BLaER1 treated with 17β-estradiol and CSF1 and Interleukin-3, amounts not matched to agents 10 nM and 100 nM (cell line): ENCODE measurements at regions not wholly inside any gene's neighbourhood (a gene's known extent, or its start where the extent isn't known, plus 50 kb on each side); places are given as distances from the start of the nearest gene placed in this dataset.

ENCODE experiments used
- H3K27ac ChIP-seq, 11 experiments: shearing (Covaris generic); formaldehyde crosslinking; 2 replicates each; pipeline ENCODE4 v1.8.1; 2022
- H3K27me3 ChIP-seq, 11 experiments: shearing (Covaris generic); formaldehyde crosslinking; 2 replicates each; pipeline ENCODE4 v1.8.1; 2022
- H3K36me3 ChIP-seq, 11 experiments: shearing (Covaris generic); formaldehyde crosslinking; 2 replicates each; pipeline ENCODE4 v1.8.1; 2022
- H3K4me1 ChIP-seq, 10 experiments: shearing (Covaris generic); formaldehyde crosslinking; 2 replicates each; pipeline ENCODE4 v1.8.1; 2022
- H3K4me2 ChIP-seq, 11 experiments: shearing (Covaris generic); formaldehyde crosslinking; 2 replicates each; pipeline ENCODE4 v1.8.1; 2022
- H3K4me3 ChIP-seq, 10 experiments: shearing (Covaris generic); formaldehyde crosslinking; 2 replicates each; pipeline ENCODE4 v1.8.1; 2022
- H3K9ac ChIP-seq, 11 experiments: shearing (Covaris generic); formaldehyde crosslinking; 2 replicates each; pipeline ENCODE4 v1.8.1; 2022
- H3K9me3 ChIP-seq, 11 experiments: shearing (Covaris generic); formaldehyde crosslinking; replicated peaks in 1 of 11; 2 replicates each; pipeline ENCODE4 v1.8.1; 2022
- H4K20me1 ChIP-seq, 11 experiments: shearing (Covaris generic); formaldehyde crosslinking; 2 replicates each; pipeline ENCODE4 v1.8.1; 2022
- Cebpa-rat ChIP-seq, 11 experiments: shearing (Covaris generic); IDR thresholded peaks; 2 replicates each; pipeline ENCODE4 v1.8.1; 2022

- H4K20me1 ChIP-seq: no peaks in the 10 kb centered on the region
- H3K27me3 ChIP-seq: no peaks in the 10 kb centered on the region
- no peak overlapping the region for H3K27ac ChIP-seq
- no peaks in the 10 kb centered on the region for H3K4me1 ChIP-seq
- H3K9ac ChIP-seq: no peak overlapping the region
- no peak overlapping the region for H3K4me2 ChIP-seq
- no peak overlapping the region for H3K4me3 ChIP-seq
- H3K9me3 ChIP-seq: no peaks in the 10 kb centered on the region
- no peak for TF ChIP-seq Cebpa-rat (IDR thresholded peaks at IDR 0.05)
- no peaks in the 10 kb centered on the region for H3K36me3 ChIP-seq
These were observed 260.2 kb upstream of the IRAK1BP1 start for GRCh38 chr6:78607189-78607588.

DNA sequence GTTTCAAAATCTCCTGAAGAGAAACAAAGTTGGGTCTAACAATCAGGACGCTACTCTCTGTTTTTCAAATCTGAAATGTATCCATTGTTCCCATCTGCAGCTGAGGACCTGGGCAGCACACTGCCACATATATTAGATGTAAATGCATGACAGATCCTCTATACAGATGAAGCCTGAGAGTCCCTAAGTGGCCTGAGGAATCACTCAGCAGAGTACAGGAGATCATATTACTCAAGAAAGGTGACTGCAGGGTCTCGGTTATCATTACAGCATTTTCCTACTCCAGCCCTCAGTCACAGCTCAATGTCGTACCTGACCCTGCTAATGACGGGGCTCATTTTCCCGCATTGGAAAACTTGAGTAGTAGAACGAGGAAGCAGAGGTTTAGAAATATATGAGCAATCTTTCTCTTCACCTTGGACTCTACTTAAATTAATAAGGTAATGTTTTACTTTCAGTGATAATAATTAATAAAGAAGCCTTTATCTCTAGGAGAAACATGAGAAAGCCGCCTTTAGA, 256.2 kb upstream of the IRAK1BP1 start:
- H3K9me3 ChIP-seq: no peaks in the 10 kb centered on the region
- H3K36me3 ChIP-seq: no peaks in the 10 kb centered on the region
- no peak overlapping the region for H3K4me2 ChIP-seq
- H3K4me1 ChIP-seq: no peaks in the 10 kb centered on the region
- H3K27me3 ChIP-seq: no peaks in the 10 kb centered on the region
- H4K20me1 ChIP-seq: no peaks in the 10 kb centered on the region
- H3K4me3 ChIP-seq: no peak overlapping the region
- no peak overlapping the region for H3K9ac ChIP-seq
- TF ChIP-seq Cebpa-rat (IDR thresholded peaks at IDR 0.05): no peak
- no peak overlapping the region for H3K27ac ChIP-seq

DNA sequence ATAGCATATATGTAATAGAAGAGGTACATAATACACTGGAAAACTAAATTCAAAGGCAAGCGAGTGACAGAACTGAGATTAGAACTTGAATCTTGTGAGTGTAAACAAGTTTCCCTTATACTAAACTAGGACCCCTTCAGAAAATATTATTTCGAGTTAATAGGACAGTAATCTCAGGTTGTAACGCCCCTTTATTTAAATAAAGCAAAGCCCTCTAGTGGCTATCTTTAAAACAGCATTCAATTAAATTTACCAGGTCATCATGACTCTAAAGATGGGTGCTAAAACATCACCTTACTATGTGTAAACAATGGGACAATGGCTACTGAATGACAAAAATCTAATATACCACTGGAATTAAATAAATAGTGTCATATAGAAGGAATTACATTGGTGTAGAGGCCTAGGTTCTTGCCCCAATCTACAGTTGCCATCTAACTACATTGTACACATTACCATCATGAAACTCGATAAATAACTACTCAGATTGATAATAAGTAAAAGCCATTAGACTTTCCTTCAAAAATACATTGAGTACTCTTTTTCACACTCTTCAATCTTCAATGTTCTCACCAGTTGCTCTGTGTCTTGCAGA, 255.4 kb upstream of the IRAK1BP1 start:
- TF ChIP-seq Cebpa-rat (IDR thresholded peaks at IDR 0.05): no peak
- Histone ChIP-seq H3K27me3 (no peaks in the 10 kb centered on the region), H3K4me1 (no peaks in the 10 kb centered on the region), H3K36me3 (no peaks in the 10 kb centered on the region), H4K20me1 (no peaks in the 10 kb centered on the region), H3K4me2 (no peak overlapping the region), H3K9me3 (no peaks in the 10 kb centered on the region), H3K4me3 (no peak overlapping the region), H3K27ac (no peak overlapping the region), H3K9ac (no peak overlapping the region)

- no peaks in the 10 kb centered on the region for H3K4me1 ChIP-seq
- no peaks in the 10 kb centered on the region for H4K20me1 ChIP-seq
- no peak overlapping the region for H3K4me3 ChIP-seq
- H3K4me2 ChIP-seq: no peak overlapping the region
- H3K27me3 ChIP-seq: no peaks in the 10 kb centered on the region
- no peak overlapping the region for H3K27ac ChIP-seq
- TF ChIP-seq Cebpa-rat (IDR thresholded peaks at IDR 0.05): no peak
- no peaks in the 10 kb centered on the region for H3K36me3 ChIP-seq
- H3K9me3 ChIP-seq: no peaks in the 10 kb centered on the region
- no peak overlapping the region for H3K9ac ChIP-seq
These were observed 252.4 kb upstream of the IRAK1BP1 start for GRCh38 chr6:78614961-78615360.

DNA sequence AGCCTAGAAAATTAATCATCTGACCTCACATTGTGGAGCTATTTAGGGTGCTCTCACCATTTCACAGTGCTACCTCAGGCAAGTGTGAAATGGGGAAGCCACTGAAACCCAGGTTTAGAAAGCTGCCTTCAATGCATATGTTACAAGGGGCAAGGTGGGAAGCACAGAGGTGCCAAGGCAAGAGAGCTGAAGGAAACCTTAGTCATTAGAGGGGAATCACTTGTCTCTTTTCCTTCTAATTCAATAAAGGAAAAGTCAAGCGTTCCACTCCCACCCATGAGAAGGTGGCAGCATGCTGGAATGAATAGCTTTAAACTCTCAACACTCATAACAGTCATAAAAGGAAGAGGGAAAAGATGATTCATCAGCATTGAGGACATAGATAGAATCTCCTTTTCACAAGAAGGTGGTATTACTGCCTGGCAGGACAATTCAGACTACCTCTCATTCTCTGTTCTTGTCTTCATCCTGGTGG, 251.9 kb upstream of the IRAK1BP1 start:
- H3K36me3 ChIP-seq: no peaks in the 10 kb centered on the region
- no peak for TF ChIP-seq Cebpa-rat (IDR thresholded peaks at IDR 0.05)
- no peak overlapping the region for H3K4me3 ChIP-seq
- H4K20me1 ChIP-seq: no peaks in the 10 kb centered on the region
- no peak overlapping the region for H3K9ac ChIP-seq
- H3K27ac ChIP-seq: no peak overlapping the region
- no peak overlapping the region for H3K4me2 ChIP-seq
- no peaks in the 10 kb centered on the region for H3K9me3 ChIP-seq
- no peaks in the 10 kb centered on the region for H3K4me1 ChIP-seq
- H3K27me3 ChIP-seq: no peaks in the 10 kb centered on the region

GRCh38 chr6:78618970-78619369, 248.4 kb upstream of the IRAK1BP1 start:
- Histone ChIP-seq H4K20me1 (no peaks in the 10 kb centered on the region), H3K4me3 (no peak overlapping the region), H3K4me2 (no peak overlapping the region), H3K27ac (no peak overlapping the region), H3K9ac (no peak overlapping the region), H3K4me1 (no peaks in the 10 kb centered on the region), H3K36me3 (no peaks in the 10 kb centered on the region), H3K27me3 (no peaks in the 10 kb centered on the region), H3K9me3 (no peaks in the 10 kb centered on the region)
- TF ChIP-seq Cebpa-rat (IDR thresholded peaks at IDR 0.05): no peak

- Histone ChIP-seq H3K4me3 (no peak overlapping the region), H3K4me1 (no peaks in the 10 kb centered on the region), H3K4me2 (no peak overlapping the region), H3K27ac (no peak overlapping the region), H3K27me3 (no peaks in the 10 kb centered on the region), H4K20me1 (no peaks in the 10 kb centered on the region), H3K9ac (no peak overlapping the region), H3K9me3 (no peaks in the 10 kb centered on the region), H3K36me3 (no peaks in the 10 kb centered on the region)
- no peak for TF ChIP-seq Cebpa-rat (IDR thresholded peaks at IDR 0.05)
These were observed 243.8 kb upstream of the IRAK1BP1 start for GRCh38 chr6:78623554-78623953.

GRCh38 chr6:78629154-78629721, 238.1 kb upstream of the IRAK1BP1 start:
- no peak overlapping the region for H3K9ac ChIP-seq

GRCh38 chr6:78629836-78630235, 237.5 kb upstream of the IRAK1BP1 start:
- Histone ChIP-seq H3K4me2 (no peak overlapping the region), H3K4me3 (no peak overlapping the region), H4K20me1 (no peaks in the 10 kb centered on the region), H3K36me3 (no peaks in the 10 kb centered on the region), H3K27ac (no peak overlapping the region), H3K9ac (no peak overlapping the region), H3K9me3 (no peaks in the 10 kb centered on the region; a peak in 3 of 22 replicates), H3K4me1 (no peaks in the 10 kb centered on the region), H3K27me3 (no peaks in the 10 kb centered on the region)
- no peak for TF ChIP-seq Cebpa-rat (IDR thresholded peaks at IDR 0.05)

More at GRCh38 chr6:78629154-78629721, 238.1 kb upstream of the IRAK1BP1 start:
- H3K4me3 ChIP-seq: no peak overlapping the region
- no peak overlapping the region for H3K4me2 ChIP-seq
- H4K20me1 ChIP-seq: no peaks in the 10 kb centered on the region
- H3K27me3 ChIP-seq: no peaks in the 10 kb centered on the region
- H3K36me3 ChIP-seq: no peaks in the 10 kb centered on the region
- H3K9me3 ChIP-seq: no peaks in the 10 kb centered on the region; a peak in 3 of 22 replicates
- no peak for TF ChIP-seq Cebpa-rat (IDR thresholded peaks at IDR 0.05)
- H3K4me1 ChIP-seq: no peaks in the 10 kb centered on the region
- H3K27ac ChIP-seq: no peak overlapping the region

GRCh38 chr6:78631976-78632375, 235.4 kb upstream of the IRAK1BP1 start:
- Histone ChIP-seq H3K9me3 (no peaks in the 10 kb centered on the region; a peak in 3 of 22 replicates), H3K27ac (no peak overlapping the region), H3K4me2 (no peak overlapping the region), H3K4me3 (no peak overlapping the region), H4K20me1 (no peaks in the 10 kb centered on the region), H3K4me1 (no peaks in the 10 kb centered on the region), H3K36me3 (no peaks in the 10 kb centered on the region), H3K27me3 (no peaks in the 10 kb centered on the region), H3K9ac (no peak overlapping the region)
- no peak for TF ChIP-seq Cebpa-rat (IDR thresholded peaks at IDR 0.05)
